Vagina (tissue), 2 donors: ENCODE measurements at regions not wholly inside any gene's neighbourhood (a gene's known extent, or its start where the extent isn't known, plus 50 kb on each side); places are given as distances from the start of the nearest gene placed in this dataset.

Source experiments
- DNase-seq, 2 donors: peaks; one replicate each; pipeline ENCODE4 v3.0.0-alpha.2; 2017; ENCODE audit errors: extremely low spot score in 2 of 2
- H3K27ac ChIP-seq: fragments of 200-600 bp; sonication (generic); one replicate; pipeline ENCODE4 v1.5.1; 2019
- H3K27me3 ChIP-seq: fragments of 200-600 bp; sonication (generic); one replicate; pipeline ENCODE4 v1.5.1; 2019
- H3K36me3 ChIP-seq, 2 donors: fragments of 200-600 bp; sonication (generic); one replicate each; pipeline ENCODE4 v1.5.1; 2017 to 2019
- H3K4me1 ChIP-seq: fragments of 200-600 bp; sonication (generic); one replicate; pipeline ENCODE4 v1.5.1; 2019
- H3K4me3 ChIP-seq, 2 donors: fragments of 200-600 bp; sonication (generic); 1 replicate in 1 of 2; 2 replicates in 1 of 2; pipeline ENCODE4 v1.5.1; 2016 to 2019
- H3K9me3 ChIP-seq: fragments of 200-600 bp; sonication (generic); one replicate; pipeline ENCODE4 v1.5.1; 2019
- POLR2A ChIP-seq, 2 donors: fragments of 450-650 bp; IDR thresholded peaks; one replicate each; pipeline ENCODE4 v1.6.1; 2017; ENCODE audit warnings: antibody characterized with exemption in 2 of 2, mild to moderate bottlenecking in 2 of 2, moderate library complexity in 2 of 2
- POLR2AphosphoS5 ChIP-seq, 2 donors: sonication (generic); formaldehyde crosslinking; IDR thresholded peaks; one replicate each; pipeline ENCODE4 v1.9.0; 2017; ENCODE audit warnings: antibody characterized with exemption in 2 of 2, mild to moderate bottlenecking in 2 of 2, low read depth in 1 of 2; ENCODE audit not compliant: insufficient read depth in 1 of 2
- intact Hi-C: fragments of 100-400 bp; cut with DNase I; formaldehyde crosslinking; loops from one replicate; pipeline ENCODE4 v1.15.1; 2023
- TF ChIP-seq, protein P1 (sequence below), 3 experiments: fragments of 450-650 bp in 2 of 3; fragments of 200-600 bp in 1 of 3; sonication (generic) in 1 of 3; IDR thresholded peaks; one replicate each; pipeline ENCODE4 v1.5.1; 2017 to 2019; ENCODE audit warnings: antibody characterized with exemption in 3 of 3, mild to moderate bottlenecking in 2 of 3, moderate library complexity in 2 of 3

- H3K9me3 ChIP-seq: no peaks in the 10 kb centered on the region
- intact Hi-C loops: no loop called here
- H3K36me3 ChIP-seq: no peaks in the 10 kb centered on the region
- no peaks in the 10 kb centered on the region for H3K4me1 ChIP-seq
- TF ChIP-seq POLR2A (IDR thresholded peaks at IDR 0.05) (no peak), POLR2AphosphoS5 (IDR thresholded peaks at IDR 0.05; ENCODE audit: insufficient read depth in 1 of 2, low read depth in 1 of 2) (no peak)
- TF ChIP-seq, protein P1, sequence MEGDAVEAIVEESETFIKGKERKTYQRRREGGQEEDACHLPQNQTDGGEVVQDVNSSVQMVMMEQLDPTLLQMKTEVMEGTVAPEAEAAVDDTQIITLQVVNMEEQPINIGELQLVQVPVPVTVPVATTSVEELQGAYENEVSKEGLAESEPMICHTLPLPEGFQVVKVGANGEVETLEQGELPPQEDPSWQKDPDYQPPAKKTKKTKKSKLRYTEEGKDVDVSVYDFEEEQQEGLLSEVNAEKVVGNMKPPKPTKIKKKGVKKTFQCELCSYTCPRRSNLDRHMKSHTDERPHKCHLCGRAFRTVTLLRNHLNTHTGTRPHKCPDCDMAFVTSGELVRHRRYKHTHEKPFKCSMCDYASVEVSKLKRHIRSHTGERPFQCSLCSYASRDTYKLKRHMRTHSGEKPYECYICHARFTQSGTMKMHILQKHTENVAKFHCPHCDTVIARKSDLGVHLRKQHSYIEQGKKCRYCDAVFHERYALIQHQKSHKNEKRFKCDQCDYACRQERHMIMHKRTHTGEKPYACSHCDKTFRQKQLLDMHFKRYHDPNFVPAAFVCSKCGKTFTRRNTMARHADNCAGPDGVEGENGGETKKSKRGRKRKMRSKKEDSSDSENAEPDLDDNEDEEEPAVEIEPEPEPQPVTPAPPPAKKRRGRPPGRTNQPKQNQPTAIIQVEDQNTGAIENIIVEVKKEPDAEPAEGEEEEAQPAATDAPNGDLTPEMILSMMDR (IDR thresholded peaks at IDR 0.05): no peak
- H3K27me3 ChIP-seq: no peaks in the 10 kb centered on the region
- no peak overlapping the region for H3K4me3 ChIP-seq
- H3K27ac ChIP-seq: no peak overlapping the region
- no peak for DNase-seq
Observed at GRCh38 chr5:166412191-166412590, 1879.3 kb upstream of the WWC1 start.

DNA sequence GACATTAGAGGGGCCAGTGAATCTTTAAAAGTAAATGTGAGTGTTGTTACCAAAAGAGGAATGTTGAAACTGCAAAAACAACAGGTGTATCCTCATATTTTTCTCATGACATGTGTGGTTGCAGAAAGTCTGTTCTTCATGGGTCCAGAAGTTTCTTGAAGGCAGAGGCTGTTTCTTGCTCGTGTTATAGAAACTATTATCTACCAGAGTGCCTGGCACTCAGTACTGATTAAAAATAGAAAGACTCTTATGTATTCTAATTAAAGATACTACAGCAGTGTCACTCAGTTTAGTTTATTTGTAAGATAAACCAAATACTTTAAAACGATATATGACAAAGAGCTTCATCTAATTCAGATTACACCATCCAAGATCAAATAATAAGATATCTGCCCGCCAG is 1864.2 kb upstream of the WWC1 start:
- no peak for DNase-seq
- no peaks in the 10 kb centered on the region for H3K36me3 ChIP-seq
- no peaks in the 10 kb centered on the region for H3K9me3 ChIP-seq
- intact Hi-C loops: no loop called here
- no peak for TF ChIP-seq POLR2A (IDR thresholded peaks at IDR 0.05)
- TF ChIP-seq POLR2AphosphoS5 (IDR thresholded peaks at IDR 0.05; ENCODE audit: insufficient read depth in 1 of 2, low read depth in 1 of 2): no peak
- TF ChIP-seq, protein P1 (IDR thresholded peaks at IDR 0.05): no peak
- H3K27ac ChIP-seq: no peak overlapping the region
- no peaks in the 10 kb centered on the region for H3K4me1 ChIP-seq
- no peak overlapping the region for H3K4me3 ChIP-seq
- H3K27me3 ChIP-seq: no peaks in the 10 kb centered on the region

DNA sequence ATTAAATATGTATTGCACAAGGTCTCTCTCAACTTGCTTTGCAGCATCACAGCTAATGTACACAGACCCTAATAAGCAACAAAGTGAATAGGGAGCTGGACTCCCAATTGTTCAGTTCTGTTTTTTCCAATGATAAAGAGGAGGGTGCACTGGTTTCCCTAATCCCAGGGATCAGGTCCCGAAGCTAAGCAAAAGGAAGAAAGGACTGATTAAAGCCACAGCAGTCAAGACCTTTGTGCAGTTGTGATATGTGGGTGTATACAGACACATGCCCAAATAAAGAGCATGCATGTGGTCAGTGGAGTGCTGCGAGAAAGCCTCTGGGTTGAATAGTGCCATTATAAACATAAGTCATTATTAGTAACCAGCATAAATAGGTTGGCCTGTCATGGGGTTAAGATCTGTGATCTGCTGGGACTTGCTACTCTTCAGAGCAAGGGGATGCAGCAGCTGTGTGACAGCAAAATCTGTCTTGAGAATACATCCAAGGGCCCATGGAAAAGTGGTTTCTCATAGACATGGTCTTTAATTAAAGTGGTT is 1863.1 kb upstream of the WWC1 start:
- Histone ChIP-seq H3K4me3 (no peak overlapping the region), H3K4me1 (no peaks in the 10 kb centered on the region), H3K27ac (no peak overlapping the region), H3K27me3 (no peaks in the 10 kb centered on the region), H3K9me3 (no peaks in the 10 kb centered on the region), H3K36me3 (no peaks in the 10 kb centered on the region)
- DNase-seq: no peak
- intact Hi-C loops: no loop called here
- TF ChIP-seq POLR2A (IDR thresholded peaks at IDR 0.05) (no peak), POLR2AphosphoS5 (IDR thresholded peaks at IDR 0.05; ENCODE audit: insufficient read depth in 1 of 2, low read depth in 1 of 2) (no peak)
- TF ChIP-seq, protein P1 (IDR thresholded peaks at IDR 0.05): no peak

DNA sequence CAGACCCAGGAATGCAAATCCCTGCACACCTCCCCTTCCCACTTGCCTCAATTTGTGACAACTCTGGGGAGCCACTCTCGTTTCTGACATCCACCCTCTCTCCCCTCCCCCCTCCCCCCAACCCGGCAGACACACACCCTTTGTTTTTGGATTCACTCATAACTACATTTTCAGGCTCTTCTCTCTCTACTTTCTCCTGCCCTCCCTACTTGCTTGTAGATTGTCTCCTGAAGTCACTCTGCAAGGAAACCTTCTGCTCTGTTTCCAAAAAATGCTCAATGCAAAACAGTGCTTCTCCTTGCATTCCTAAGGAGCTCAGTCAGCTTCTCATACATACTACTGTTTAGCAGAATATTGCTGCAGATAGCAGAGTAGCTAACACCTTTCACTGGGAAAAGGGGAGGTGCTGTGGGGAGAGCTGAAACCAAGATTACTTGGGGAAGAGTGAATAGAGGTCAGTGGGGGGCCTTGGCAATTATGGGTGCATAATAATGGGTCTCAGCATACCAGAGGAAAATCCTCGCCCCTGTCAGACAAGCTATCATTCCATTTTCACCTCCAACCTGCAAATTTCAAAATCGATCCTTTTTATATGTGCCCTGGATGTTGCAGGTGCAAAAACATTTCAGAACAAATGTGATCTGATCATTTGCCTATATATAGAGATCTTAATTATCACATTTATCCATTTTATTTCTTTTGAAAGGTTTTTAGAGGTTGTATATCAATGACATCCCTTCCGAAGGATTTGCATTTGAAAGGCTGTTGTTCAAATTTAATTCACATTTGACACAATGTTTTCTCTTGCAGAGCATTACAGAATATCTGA is 1860.7 kb upstream of the WWC1 start:
- H3K36me3 ChIP-seq: no peaks in the 10 kb centered on the region
- no peaks in the 10 kb centered on the region for H3K27me3 ChIP-seq
- no peak overlapping the region for H3K27ac ChIP-seq
- intact Hi-C loops: no loop called here
- H3K4me3 ChIP-seq: no peak overlapping the region
- H3K4me1 ChIP-seq: no peaks in the 10 kb centered on the region
- no peak for DNase-seq
- H3K9me3 ChIP-seq: no peaks in the 10 kb centered on the region
- TF ChIP-seq POLR2AphosphoS5 (IDR thresholded peaks at IDR 0.05; ENCODE audit: insufficient read depth in 1 of 2, low read depth in 1 of 2) (no peak), POLR2A (IDR thresholded peaks at IDR 0.05) (no peak)
- TF ChIP-seq, protein P1 (IDR thresholded peaks at IDR 0.05): no peak

DNA sequence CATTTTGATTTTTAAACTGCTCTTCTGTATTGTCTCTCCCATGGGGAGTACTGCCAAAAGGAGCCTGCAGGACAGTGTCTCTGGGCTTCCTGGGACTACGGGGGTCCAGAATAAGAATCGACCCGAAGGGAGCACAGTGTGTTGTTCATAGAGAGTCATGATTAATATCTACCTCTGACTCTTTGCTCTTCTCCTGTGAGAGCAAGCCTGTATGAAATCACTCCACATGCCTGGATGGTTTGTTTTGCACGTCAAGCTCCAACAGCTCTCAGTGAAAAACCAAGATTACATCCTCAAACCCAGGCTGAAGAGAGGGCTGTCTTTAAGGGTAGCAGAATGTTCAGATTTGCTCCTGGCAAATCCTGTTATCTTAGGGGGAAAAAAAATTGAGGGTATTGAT is 1860.0 kb upstream of the WWC1 start:
- H3K9me3 ChIP-seq: no peaks in the 10 kb centered on the region
- DNase-seq: no peak
- no peaks in the 10 kb centered on the region for H3K4me1 ChIP-seq
- H3K36me3 ChIP-seq: no peaks in the 10 kb centered on the region
- TF ChIP-seq POLR2AphosphoS5 (IDR thresholded peaks at IDR 0.05; ENCODE audit: insufficient read depth in 1 of 2, low read depth in 1 of 2) (no peak), POLR2A (IDR thresholded peaks at IDR 0.05) (no peak)
- TF ChIP-seq, protein P1 (IDR thresholded peaks at IDR 0.05): no peak
- no peak overlapping the region for H3K27ac ChIP-seq
- H3K27me3 ChIP-seq: no peaks in the 10 kb centered on the region
- intact Hi-C loops: no loop called here
- no peak overlapping the region for H3K4me3 ChIP-seq
